ENCODE measurements at regions not wholly inside any gene's neighbourhood (a gene's known extent, or its start where the extent isn't known, plus 50 kb on each side); places are given as distances from the start of the nearest gene placed in this dataset.
A peak's percentile ranks its signal among the peaks of the same experiment; 100 is the strongest.

GRCh38 chr5:20574576-20574975, 586.6 kb upstream of the CDH18 start:
- TF ChIP-seq CTCF (IDR thresholded peaks at IDR 0.05) (no peak), ZFX (IDR thresholded peaks at IDR 0.05; ENCODE audit: borderline replicate concordance) (no peak)
- no peak overlapping the region for H3K27ac ChIP-seq

- no peak for TF ChIP-seq CTCF (IDR thresholded peaks at IDR 0.05)
- no peak for TF ChIP-seq ZFX (IDR thresholded peaks at IDR 0.05; ENCODE audit: borderline replicate concordance)
- no peak overlapping the region for H3K27ac ChIP-seq
These were observed 584.6 kb upstream of the CDH18 start for GRCh38 chr5:20572614-20573013.

- H3K27ac ChIP-seq, result no peak overlapping the region
- TF ChIP-seq ZFX (IDR thresholded peaks at IDR 0.05; ENCODE audit: borderline replicate concordance) (no peak), CTCF (IDR thresholded peaks at IDR 0.05) (no peak)
These were observed 582.5 kb upstream of the CDH18 start for GRCh38 chr5:20570486-20570885.

- TF ChIP-seq ZFX (IDR thresholded peaks at IDR 0.05; ENCODE audit: borderline replicate concordance) (no peak), CTCF (IDR thresholded peaks at IDR 0.05) (no peak)
- H3K27ac ChIP-seq, result no peak overlapping the region
These were observed 574.5 kb upstream of the CDH18 start for GRCh38 chr5:20562544-20562943.

- no peak overlapping the region for H3K27ac ChIP-seq
- TF ChIP-seq CTCF (IDR thresholded peaks at IDR 0.05), result no peak
- TF ChIP-seq ZFX (IDR thresholded peaks at IDR 0.05; ENCODE audit: borderline replicate concordance), result no peak
These were observed 571.8 kb upstream of the CDH18 start for GRCh38 chr5:20559845-20560244.

GRCh38 chr5:20556115-20556763, 568.2 kb upstream of the CDH18 start:
- TF ChIP-seq ZFX (IDR thresholded peaks at IDR 0.05; ENCODE audit: borderline replicate concordance), result no peak
- TF ChIP-seq CTCF (IDR thresholded peaks at IDR 0.05), result no peak
- no peak overlapping the region for H3K27ac ChIP-seq

GRCh38 chr5:20555034-20555433, 567.0 kb upstream of the CDH18 start:
- TF ChIP-seq ZFX (IDR thresholded peaks at IDR 0.05; ENCODE audit: borderline replicate concordance) (no peak), CTCF (IDR thresholded peaks at IDR 0.05) (peak; percentile 27; the same call in 1 of the 2 replicates)
- H3K27ac ChIP-seq, result no peak overlapping the region
